HEK293 (cell line): ENCODE measurements at regions not wholly inside any gene's neighbourhood (a gene's known extent, or its start where the extent isn't known, plus 50 kb on each side); places are given as distances from the start of the nearest gene placed in this dataset.

ENCODE experiments used
- CTCF ChIA-PET: fragments of 350-600 bp; formaldehyde crosslinking; extraction: SDS; loops from one replicate; lab custom pipeline; 2021; ENCODE audit warnings: antibody characterized with exemption; lab: Yijun Ruan, JAX
- POLR2A ChIA-PET: fragments of 300-600 bp; formaldehyde crosslinking; extraction: SDS; loops from one replicate; lab custom pipeline; 2020; ENCODE audit warnings: antibody characterized with exemption, inconsistent platforms; lab: Yijun Ruan, JAX
- H3K27ac ChIP-seq: fragments of 200-500 bp; sonication (Bioruptor generic); 2 replicates; pipeline ENCODE4 v1.5.1; 2014; ENCODE audit warnings: low read depth, low read length, control low read depth, inconsistent platforms; ENCODE audit errors: extremely low read depth
- H3K36me3 ChIP-seq, 2 experiments: fragments of 200-500 bp in 1 of 2; sonication (Bioruptor generic) in 1 of 2; 1 replicate in 1 of 2; 2 replicates in 1 of 2; pipeline ENCODE4 v1.5.1; 2014 to 2017; ENCODE audit warnings: inconsistent platforms in 2 of 2, low read length in 2 of 2; ENCODE audit not compliant: control insufficient read depth in 2 of 2, insufficient read depth in 1 of 2
- H3K4me1 ChIP-seq: fragments of 200-500 bp; sonication (Bioruptor generic); 2 replicates; pipeline ENCODE4 v1.5.1; 2014; ENCODE audit warnings: mild to moderate bottlenecking, low read length, inconsistent platforms; ENCODE audit not compliant: control insufficient read depth, insufficient read depth
- H3K4me3 ChIP-seq: 2 replicates; pipeline ENCODE4 v1.5.1; 2011; ENCODE audit warnings: low read depth, mild to moderate bottlenecking, control low read depth, low read length, moderate library complexity
- H3K9me3 ChIP-seq: fragments of 200-500 bp; sonication (Bioruptor generic); 2 replicates; pipeline ENCODE4 v1.5.1; 2014; ENCODE audit warnings: low read depth, low read length, inconsistent platforms; ENCODE audit not compliant: control insufficient read depth, insufficient read depth
- ELK4 ChIP-seq: IDR thresholded peaks from 2 replicates; pipeline ENCODE4 v1.6.1; 2011; ENCODE audit warnings: mild to moderate bottlenecking, low read depth, low read length, borderline replicate concordance
- FEZF1 ChIP-seq: fragments of 450-650 bp; formaldehyde crosslinking; IDR thresholded peaks from 2 replicates; pipeline ENCODE4 v1.5.1; 2016; ENCODE audit warnings: missing biosample characterization, missing genetic modification characterization
- GFI1B ChIP-seq: fragments of 450-650 bp; formaldehyde crosslinking; IDR thresholded peaks from 2 replicates; pipeline ENCODE4 v1.5.1; 2016; ENCODE audit warnings: missing biosample characterization, missing genetic modification characterization
- KLF10 ChIP-seq: fragments of 450-650 bp; IDR thresholded peaks from 2 replicates; pipeline ENCODE4 v1.5.1; 2018; ENCODE audit warnings: missing biosample characterization, mild to moderate bottlenecking, missing genetic modification characterization
- MEIS1 ChIP-seq: sonication (generic); formaldehyde crosslinking; IDR thresholded peaks from 2 replicates; pipeline ENCODE4 v1.8.1; 2022; ENCODE audit warnings: missing genetic modification reagents, mild to moderate bottlenecking, borderline replicate concordance
- OVOL3 ChIP-seq: fragments of 450-650 bp; formaldehyde crosslinking; IDR thresholded peaks from 2 replicates; pipeline ENCODE4 v1.5.1; 2016; ENCODE audit warnings: missing biosample characterization, missing genetic modification characterization
- YY1 ChIP-seq: fragments of 450-650 bp; formaldehyde crosslinking; IDR thresholded peaks from 2 replicates; pipeline ENCODE4 v1.5.1; 2018; ENCODE audit warnings: missing biosample characterization, missing genetic modification characterization
- ZFP37 ChIP-seq: fragments of 450-650 bp; formaldehyde crosslinking; IDR thresholded peaks from 2 replicates; pipeline ENCODE4 v1.5.1; 2016; ENCODE audit warnings: missing biosample characterization, missing genetic modification characterization
- ZNF10 ChIP-seq: fragments of 450-650 bp; formaldehyde crosslinking; IDR thresholded peaks from 2 replicates; pipeline ENCODE4 v1.5.1; 2017; ENCODE audit warnings: missing biosample characterization, missing genetic modification characterization
- ZNF174 ChIP-seq: fragments of 450-650 bp; formaldehyde crosslinking; IDR thresholded peaks from 2 replicates; pipeline ENCODE4 v1.5.0; 2017; ENCODE audit warnings: missing biosample characterization, mild to moderate bottlenecking, missing genetic modification characterization
- ZNF184 ChIP-seq: fragments of 450-650 bp; IDR thresholded peaks from 2 replicates; pipeline ENCODE4 v1.5.1; 2018; ENCODE audit warnings: missing biosample characterization, mild to moderate bottlenecking, missing genetic modification characterization
- ZNF248 ChIP-seq: fragments of 450-650 bp; formaldehyde crosslinking; IDR thresholded peaks from 2 replicates; pipeline ENCODE4 v1.5.1; 2017; ENCODE audit warnings: missing biosample characterization, missing genetic modification characterization
- ZNF501 ChIP-seq: fragments of 450-650 bp; formaldehyde crosslinking; IDR thresholded peaks from 2 replicates; pipeline ENCODE4 v1.5.1; 2016; ENCODE audit warnings: missing biosample characterization, missing genetic modification characterization
- ZNF518A ChIP-seq: fragments of 450-650 bp; formaldehyde crosslinking; conservative IDR thresholded peaks from 2 replicates; pipeline ENCODE4 v1.5.1; 2016; ENCODE audit warnings: low read depth, missing biosample characterization, missing genetic modification characterization
- ZNF521 ChIP-seq: fragments of 450-650 bp; formaldehyde crosslinking; IDR thresholded peaks from 2 replicates; pipeline ENCODE4 v1.5.1; 2017; ENCODE audit warnings: missing biosample characterization, mild to moderate bottlenecking, missing genetic modification characterization
- ZNF623 ChIP-seq: fragments of 450-650 bp; formaldehyde crosslinking; IDR thresholded peaks from 2 replicates; pipeline ENCODE4 v1.5.1; 2016; ENCODE audit warnings: missing biosample characterization, missing genetic modification characterization
- ZNF791 ChIP-seq: fragments of 450-650 bp; formaldehyde crosslinking; IDR thresholded peaks from 2 replicates; pipeline ENCODE4 v1.5.1; 2016; ENCODE audit warnings: missing biosample characterization, missing genetic modification characterization
- TF ChIP-seq, protein P1 (sequence below): fragments of 450-650 bp; formaldehyde crosslinking; IDR thresholded peaks from 2 replicates; pipeline ENCODE4 v1.5.1; 2016; ENCODE audit warnings: missing biosample characterization, missing genetic modification characterization
- TF ChIP-seq, protein P2 (sequence below): fragments of 450-650 bp; formaldehyde crosslinking; IDR thresholded peaks from 2 replicates; pipeline ENCODE4 v1.5.1; 2017; ENCODE audit warnings: missing biosample characterization, missing genetic modification characterization

GRCh38 chr12:123041042-123041531 is 60.6 kb downstream of the ARL6IP4 start (continued):
- TF ChIP-seq ZNF518A (tag by site-specific recombination) (no peak), ZNF184 (tag by site-specific recombination) (no peak), ZNF791 (tag by site-specific recombination) (no peak), ZNF174 (tag by site-specific recombination) (no peak)
- TF ChIP-seq, protein P1, sequence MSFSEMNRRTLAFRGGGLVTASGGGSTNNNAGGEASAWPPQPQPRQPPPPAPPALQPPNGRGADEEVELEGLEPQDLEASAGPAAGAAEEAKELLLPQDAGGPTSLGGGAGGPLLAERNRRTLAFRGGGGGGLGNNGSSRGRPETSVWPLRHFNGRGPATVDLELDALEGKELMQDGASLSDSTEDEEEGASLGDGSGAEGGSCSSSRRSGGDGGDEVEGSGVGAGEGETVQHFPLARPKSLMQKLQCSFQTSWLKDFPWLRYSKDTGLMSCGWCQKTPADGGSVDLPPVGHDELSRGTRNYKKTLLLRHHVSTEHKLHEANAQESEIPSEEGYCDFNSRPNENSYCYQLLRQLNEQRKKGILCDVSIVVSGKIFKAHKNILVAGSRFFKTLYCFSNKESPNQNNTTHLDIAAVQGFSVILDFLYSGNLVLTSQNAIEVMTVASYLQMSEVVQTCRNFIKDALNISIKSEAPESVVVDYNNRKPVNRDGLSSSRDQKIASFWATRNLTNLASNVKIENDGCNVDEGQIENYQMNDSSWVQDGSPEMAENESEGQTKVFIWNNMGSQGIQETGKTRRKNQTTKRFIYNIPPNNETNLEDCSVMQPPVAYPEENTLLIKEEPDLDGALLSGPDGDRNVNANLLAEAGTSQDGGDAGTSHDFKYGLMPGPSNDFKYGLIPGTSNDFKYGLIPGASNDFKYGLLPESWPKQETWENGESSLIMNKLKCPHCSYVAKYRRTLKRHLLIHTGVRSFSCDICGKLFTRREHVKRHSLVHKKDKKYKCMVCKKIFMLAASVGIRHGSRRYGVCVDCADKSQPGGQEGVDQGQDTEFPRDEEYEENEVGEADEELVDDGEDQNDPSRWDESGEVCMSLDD (tag by site-specific recombination), result no peak

- TF ChIP-seq ELK4 (no peak), ZNF10 (tag by site-specific recombination) (no peak), KLF10 (tag by site-specific recombination) (no peak), ZNF521 (tag by site-specific recombination) (no peak), MEIS1 (CRISPR knock-in tag) (no peak), GFI1B (tag by site-specific recombination) (no peak), YY1 (tag by site-specific recombination) (no peak), ZNF623 (no peak), ZNF248 (tag by site-specific recombination) (no peak), ZFP37 (tag by site-specific recombination) (no peak), OVOL3 (no peak), FEZF1 (tag by site-specific recombination) (no peak), ZNF501 (tag by site-specific recombination) (no peak), ZNF174 (tag by site-specific recombination) (no peak)
- TF ChIP-seq, protein P2, sequence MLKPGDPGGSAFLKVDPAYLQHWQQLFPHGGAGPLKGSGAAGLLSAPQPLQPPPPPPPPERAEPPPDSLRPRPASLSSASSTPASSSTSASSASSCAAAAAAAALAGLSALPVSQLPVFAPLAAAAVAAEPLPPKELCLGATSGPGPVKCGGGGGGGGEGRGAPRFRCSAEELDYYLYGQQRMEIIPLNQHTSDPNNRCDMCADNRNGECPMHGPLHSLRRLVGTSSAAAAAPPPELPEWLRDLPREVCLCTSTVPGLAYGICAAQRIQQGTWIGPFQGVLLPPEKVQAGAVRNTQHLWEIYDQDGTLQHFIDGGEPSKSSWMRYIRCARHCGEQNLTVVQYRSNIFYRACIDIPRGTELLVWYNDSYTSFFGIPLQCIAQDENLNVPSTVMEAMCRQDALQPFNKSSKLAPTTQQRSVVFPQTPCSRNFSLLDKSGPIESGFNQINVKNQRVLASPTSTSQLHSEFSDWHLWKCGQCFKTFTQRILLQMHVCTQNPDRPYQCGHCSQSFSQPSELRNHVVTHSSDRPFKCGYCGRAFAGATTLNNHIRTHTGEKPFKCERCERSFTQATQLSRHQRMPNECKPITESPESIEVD, result no peak
- no peaks in the 10 kb centered on the region for H3K4me1 ChIP-seq
- ChIA-PET CTCF (no interaction called here), POLR2A (no interaction called here)
- no peak overlapping the region for H3K4me3 ChIP-seq
- H3K9me3 ChIP-seq, result no peaks in the 10 kb centered on the region
- H3K27ac ChIP-seq, result no peak overlapping the region
- no peaks in the 10 kb centered on the region for H3K36me3 ChIP-seq
Observed at GRCh38 chr12:123040106-123040505, 59.6 kb downstream of the ARL6IP4 start.
